ENCODE measurements at regions not wholly inside any gene's neighbourhood (a gene's known extent, or its start where the extent isn't known, plus 50 kb on each side); places are given as distances from the start of the nearest gene placed in this dataset.
"Not testable (repeated sequence)": the region's sequence is repeated elsewhere in the genome, so short reads cannot be mapped to it uniquely, and the experiment has no call there.

DNA sequence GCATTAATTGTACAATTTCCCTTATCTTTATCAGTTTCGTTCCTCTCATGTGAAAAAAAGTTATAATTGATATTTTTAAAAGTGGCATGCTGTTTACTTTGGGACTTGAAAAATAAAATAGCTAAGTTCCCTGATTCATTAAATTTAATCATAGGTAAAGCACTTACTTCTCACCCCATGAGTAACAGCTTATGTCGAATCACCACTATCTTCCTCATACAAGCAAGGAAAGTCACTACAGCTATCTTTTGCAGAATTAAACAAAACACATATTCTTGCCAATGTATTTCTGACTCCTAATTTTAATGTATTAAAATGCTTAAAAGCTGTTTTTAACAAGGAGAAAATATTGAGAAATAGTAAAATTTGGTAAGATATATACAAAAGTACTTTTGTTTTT lies 832.4 kb upstream of the PCDH10 start:
- in situ Hi-C loops (cut with HindIII; ENCODE audit: low pct_ligation_motif_present, low pct_unique_long_range_greater_than_20kb, low sequenced_read_pairs) = no loop called here
- no peak for DNase-seq

DNA sequence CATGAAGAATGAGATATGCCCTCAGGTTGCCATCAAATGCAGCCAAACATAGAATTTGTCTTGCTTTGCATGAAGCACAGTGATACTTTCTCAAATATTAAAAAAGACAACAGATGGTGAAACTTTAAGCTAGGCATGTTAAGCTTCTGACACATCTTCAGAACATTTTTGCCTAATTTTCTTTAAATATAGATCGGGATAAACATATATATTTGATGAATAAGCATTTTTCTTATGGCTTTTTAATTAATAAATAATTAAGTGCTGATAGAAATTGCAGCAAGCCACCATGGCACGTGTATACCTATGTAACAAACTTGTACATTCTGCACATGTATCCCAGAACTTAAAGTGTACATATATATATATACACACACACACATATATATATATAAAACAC lies 831.2 kb upstream of the PCDH10 start:
- no peak for DNase-seq
- in situ Hi-C loops (cut with HindIII; ENCODE audit: low pct_ligation_motif_present, low pct_unique_long_range_greater_than_20kb, low sequenced_read_pairs) = no loop called here

DNA sequence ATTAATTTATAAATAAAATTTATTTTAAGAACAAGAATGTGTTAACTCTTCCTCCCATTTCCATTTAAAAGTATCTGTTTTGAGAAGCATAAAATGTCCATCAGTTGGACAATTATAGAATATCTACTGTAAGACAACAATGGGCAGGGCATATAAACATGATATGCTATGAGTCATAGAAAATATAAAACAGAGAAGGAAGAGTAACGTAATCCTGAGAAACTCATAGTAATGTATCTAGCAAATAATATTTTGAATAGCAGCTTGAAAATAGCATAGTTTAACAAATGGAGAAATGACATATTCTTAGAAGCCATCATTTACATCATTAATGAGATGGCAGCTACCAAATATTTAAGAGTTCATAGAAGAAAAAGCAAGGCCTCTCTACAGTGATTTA lies 820.3 kb upstream of the PCDH10 start:
- DNase-seq = no peak
- in situ Hi-C loops (cut with HindIII; ENCODE audit: low pct_ligation_motif_present, low pct_unique_long_range_greater_than_20kb, low sequenced_read_pairs) = no loop called here

DNA sequence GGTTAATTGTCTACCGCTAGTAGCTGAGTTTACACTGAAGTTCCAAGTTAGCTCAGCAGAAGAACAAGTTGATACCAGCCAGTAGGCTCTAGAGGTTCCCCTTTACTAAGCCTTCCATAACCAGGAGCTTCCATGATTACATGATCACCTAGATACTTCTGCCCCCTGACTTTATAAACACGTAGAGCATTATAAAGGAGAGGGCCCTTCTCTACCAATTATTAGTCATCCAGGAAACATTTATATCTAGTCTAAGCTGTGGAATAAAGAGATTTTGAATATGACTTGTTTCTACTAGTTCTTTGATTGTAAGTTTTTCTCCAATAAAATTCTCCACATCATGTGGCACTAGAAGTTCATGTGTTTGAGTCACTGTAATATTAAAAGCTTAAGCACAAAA lies 818.1 kb upstream of the PCDH10 start:
- in situ Hi-C loops (cut with HindIII; ENCODE audit: low pct_ligation_motif_present, low pct_unique_long_range_greater_than_20kb, low sequenced_read_pairs) = no loop called here
- DNase-seq = no peak

DNA sequence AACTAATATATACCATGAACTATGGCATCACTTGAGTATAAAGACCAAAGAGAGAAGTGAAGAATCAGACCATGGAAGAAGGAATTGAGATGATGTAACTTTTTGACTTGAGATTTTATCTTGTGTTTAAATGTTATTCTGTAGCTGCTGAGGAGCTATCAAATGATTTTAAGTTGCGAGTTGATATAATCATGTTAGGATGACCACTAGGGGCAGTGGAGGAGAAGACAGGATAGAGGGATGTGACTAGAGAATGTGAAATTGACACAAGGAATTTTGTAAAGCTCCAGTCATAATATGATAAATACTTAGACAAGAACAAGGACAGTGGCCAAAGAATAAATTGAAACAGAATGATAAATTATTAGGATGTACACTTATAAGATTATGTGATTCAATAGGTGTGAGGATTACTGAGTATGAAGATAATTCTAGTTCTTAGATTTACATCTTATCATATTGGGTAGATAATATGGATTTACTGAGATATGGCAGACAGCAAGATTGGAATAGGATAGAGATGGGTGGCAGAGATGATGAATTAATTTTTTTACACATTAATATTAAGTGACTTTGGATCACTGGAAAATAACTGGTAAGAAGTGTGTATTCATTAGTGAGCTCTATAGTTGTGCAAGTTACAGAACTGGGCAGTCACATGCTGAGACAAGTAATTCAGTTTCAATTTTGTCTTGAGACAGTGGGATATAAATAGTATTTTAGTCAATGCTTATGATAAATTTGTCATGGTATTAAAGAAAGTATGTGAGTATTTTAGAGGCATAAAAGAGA lies 816.0 kb upstream of the PCDH10 start:
- peak; percentile 24 for DNase-seq
- in situ Hi-C loops (cut with HindIII; ENCODE audit: low pct_ligation_motif_present, low pct_unique_long_range_greater_than_20kb, low sequenced_read_pairs) = no loop called here

DNA sequence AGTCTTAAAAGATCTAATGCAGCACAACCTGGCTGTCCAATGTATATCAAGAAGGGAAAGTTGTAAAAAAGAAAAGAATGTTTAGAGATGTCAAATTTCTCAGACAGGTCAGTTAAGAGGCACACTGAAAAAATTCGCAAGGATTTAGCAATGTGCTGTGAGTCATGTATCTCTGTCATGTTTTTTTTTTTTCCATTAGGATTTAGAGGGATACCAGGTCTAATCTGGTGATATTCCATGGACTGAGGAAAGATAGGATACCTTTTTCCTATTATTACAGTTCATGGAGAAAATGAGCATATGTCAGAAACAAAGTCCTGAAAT lies 815.4 kb upstream of the PCDH10 start:
- in situ Hi-C loops (cut with HindIII; ENCODE audit: low pct_ligation_motif_present, low pct_unique_long_range_greater_than_20kb, low sequenced_read_pairs) = no loop called here
- no peak for DNase-seq

DNA sequence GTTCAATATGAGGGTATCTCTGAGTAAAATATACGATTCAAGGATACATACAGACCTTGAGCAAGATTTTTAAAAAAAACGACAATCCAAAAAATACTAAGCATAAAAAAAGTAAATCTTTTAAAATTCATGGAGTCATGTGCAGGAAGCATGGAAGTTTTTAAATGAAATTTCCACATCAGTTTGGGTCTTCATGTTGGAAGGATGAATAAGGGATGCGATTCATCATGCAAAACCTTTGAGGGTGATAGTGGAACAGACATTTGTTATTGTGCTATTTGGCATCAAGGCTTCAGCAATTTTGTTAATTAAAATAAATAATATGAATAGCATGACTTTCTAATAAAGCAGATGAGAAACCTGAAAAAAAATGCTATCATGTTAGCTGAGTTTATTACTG lies 815.0 kb upstream of the PCDH10 start:
- DNase-seq = no peak

DNA sequence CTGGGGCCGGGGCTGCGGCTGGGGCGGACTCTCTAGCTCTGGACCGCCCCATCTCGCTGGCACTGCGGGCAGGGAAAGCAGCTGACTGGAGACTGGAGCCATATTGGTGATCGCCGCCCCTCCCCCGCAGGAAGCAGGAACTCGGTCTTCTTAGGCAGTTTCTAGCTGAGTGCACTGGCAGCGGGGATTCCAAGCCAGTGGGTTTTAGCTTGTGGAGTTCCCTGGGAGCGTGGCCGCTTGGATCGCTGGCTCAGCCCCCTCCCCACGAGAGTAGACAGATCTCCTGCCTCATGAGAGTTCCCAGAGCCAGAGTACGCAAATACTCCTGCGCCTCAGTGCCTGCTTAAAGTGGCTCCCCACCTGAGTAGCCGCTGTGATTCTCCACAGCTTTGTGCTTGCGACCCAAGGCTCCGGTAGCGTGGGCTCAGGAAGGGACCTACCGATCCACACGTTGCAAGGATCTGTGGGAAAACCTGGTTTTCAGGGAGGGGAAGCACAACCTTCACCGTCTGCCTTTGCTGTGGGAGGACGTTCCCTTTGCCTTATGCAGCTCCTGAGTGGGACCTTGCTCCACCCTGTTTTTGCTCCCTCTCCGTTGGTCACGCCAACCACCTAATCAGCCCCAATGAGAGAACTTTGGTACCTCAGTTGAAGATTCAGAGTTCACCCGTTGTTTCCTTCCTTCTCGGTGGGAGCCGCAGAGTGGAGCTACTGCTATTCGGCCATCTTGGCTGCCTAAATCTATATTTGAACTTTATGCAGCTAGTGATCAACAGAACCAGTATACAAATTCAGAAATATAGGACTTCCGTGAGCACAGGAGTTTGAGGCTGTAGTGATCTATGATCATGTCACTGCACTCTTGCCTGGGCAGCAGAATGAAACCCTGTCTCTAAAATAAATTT lies 803.9 kb upstream of the PCDH10 start:
- DNase-seq = no peak
- in situ Hi-C loops (cut with HindIII; ENCODE audit: low pct_ligation_motif_present, low pct_unique_long_range_greater_than_20kb, low sequenced_read_pairs) = no loop called here

More for the DNA sequence above, 815.0 kb upstream of the PCDH10 start:
- in situ Hi-C loops (cut with HindIII; ENCODE audit: low pct_ligation_motif_present, low pct_unique_long_range_greater_than_20kb, low sequenced_read_pairs) = no loop called here

DNA sequence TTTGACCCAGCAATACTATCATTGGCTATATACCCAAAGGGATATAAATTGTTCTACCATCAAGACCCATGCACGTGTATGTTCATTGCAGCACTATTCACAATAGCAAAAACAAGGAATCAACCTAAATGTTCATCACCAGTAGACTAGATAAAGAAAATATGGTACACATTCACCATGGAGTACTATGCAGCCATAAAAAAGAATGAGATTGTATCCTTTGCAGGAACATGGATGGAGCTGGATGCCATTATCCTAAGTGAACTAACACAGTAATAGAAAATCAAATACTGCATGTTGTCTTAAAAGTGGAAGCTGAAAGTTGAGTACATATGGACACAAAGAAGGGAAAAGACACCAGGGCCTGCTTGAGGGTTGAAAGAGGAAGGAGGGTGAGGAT lies 803.1 kb upstream of the PCDH10 start:
- DNase-seq = no peak
- in situ Hi-C loops (cut with HindIII; ENCODE audit: low pct_ligation_motif_present, low pct_unique_long_range_greater_than_20kb, low sequenced_read_pairs) = no loop called here

DNA sequence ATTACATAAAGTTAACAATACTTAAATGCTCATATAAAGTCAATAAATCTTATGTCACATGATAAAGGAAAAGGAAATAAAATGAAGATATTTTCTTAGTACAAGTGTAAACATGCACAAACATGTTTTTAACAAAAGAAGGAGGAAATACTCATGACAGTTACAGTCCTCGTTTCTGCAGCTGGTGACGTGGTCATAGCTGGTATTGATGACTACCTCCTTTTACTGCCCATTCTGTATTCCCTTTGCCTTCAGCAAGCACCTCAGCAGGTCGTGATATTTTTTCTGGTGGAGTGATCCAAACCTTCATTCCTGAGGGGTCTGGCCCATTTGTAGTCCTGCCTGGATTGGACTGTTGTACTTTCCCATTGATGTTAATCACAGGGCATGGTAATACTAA lies 797.5 kb upstream of the PCDH10 start:
- in situ Hi-C loops (cut with HindIII; ENCODE audit: low pct_ligation_motif_present, low pct_unique_long_range_greater_than_20kb, low sequenced_read_pairs); DNase-seq: not testable (repeated sequence)

DNA sequence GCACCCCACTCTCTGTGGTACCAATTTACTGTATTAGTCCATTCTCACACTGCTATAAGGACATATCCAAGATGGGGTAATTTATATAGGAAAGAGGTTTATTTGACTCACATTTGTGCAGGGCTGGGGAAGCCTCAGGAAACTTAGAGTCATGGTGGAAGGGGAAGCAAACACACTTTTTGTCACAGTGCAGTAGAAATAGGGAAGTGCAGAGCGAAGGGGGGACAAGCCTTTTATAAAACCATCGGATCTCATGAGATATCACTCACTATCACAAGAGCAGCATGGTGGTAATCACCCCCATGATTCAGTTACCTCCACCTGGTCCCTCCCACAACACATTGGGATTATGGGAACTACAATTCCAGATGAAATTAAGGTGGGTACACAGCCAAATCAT lies 766.9 kb upstream of the PCDH10 start:
- in situ Hi-C loops (cut with HindIII; ENCODE audit: low pct_ligation_motif_present, low pct_unique_long_range_greater_than_20kb, low sequenced_read_pairs) = no loop called here
- DNase-seq = no peak

DNA sequence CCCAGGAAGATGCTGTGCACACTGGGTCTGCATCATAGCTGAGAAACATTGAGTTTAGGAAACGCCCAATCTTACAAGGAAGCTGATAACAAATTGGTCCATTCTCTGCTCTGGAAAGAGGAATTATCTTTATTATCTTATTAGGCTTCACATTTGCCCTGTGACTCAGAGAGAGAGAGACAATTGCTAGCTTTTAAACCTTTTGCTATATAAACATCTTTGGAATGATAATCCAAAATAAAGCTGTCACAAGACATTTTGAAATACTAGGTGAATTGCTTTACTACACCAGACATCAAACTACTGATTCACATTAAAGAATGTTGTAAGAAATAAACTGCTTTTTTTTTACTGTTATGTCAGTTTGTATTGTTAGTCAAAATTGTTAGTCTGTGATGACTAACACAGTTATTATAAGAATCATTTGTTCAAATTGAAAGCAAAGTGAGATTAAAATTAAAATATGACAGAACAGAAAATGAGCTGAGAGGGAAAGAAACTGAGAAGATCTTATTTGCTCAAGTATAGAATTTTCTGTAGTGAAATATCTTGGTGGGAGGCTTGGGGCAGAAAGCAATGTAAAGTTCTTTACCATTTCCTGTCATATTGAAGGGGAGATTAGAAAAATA lies 765.4 kb upstream of the PCDH10 start:
- no peak for DNase-seq
- in situ Hi-C loops (cut with HindIII; ENCODE audit: low pct_ligation_motif_present, low pct_unique_long_range_greater_than_20kb, low sequenced_read_pairs) = no loop called here

DNA sequence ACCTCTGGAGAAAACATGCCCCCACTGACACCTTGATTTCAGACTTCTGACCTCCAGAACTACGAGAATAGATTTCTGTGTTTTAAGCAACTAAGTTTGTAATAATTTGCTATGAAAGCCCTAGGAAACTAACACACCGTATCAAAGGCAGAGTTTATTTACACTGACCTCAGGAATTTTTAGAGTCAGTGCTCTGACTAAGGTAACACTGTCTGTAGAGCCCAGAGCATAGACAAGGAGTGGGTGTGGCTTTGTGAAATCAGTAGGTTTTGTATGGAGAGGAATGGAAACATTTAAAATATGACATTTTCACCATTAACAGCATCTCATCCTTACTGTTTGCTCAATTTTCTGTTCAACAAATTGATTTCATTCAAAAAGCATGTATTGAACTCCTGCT lies 764.4 kb upstream of the PCDH10 start:
- in situ Hi-C loops (cut with HindIII; ENCODE audit: low pct_ligation_motif_present, low pct_unique_long_range_greater_than_20kb, low sequenced_read_pairs) = no loop called here
- no peak for DNase-seq

DNA sequence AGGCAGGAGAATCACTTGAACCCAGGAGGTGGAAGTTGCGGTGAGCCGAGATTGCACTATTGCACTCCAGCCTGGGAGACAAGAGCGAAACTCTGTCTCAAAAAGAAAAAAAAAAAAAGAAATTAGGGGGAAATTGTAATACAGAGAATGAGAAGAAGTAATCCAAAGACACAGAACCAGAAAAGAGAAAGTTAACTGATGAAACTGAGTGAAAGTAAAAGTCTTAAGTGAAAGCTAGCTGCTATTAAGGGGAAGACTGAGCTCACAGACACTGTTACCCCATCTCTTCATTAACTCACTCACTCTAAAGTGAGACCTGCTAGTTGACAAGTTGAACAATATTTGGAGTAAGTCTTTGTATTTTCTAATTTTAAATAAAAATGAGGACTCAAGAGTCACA lies 763.0 kb upstream of the PCDH10 start:
- in situ Hi-C loops (cut with HindIII; ENCODE audit: low pct_ligation_motif_present, low pct_unique_long_range_greater_than_20kb, low sequenced_read_pairs) = no loop called here
- no peak for DNase-seq

DNA sequence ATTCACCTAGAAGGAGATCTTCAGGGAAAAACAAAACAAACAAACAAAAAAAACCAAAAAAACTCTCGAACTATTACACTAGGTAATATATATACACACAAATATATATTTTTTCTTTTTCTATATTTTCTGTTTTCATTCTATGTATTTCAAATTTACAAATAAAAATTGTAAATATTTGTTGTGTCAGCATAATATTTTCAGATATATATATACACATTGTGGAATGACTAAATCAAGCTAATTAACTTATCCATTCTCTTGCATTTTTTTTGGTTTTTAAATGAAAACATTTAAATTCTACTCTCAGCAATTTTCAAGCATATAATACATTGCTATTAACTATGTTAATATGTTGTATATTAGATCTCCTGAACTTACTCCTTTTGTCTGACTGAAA lies 762.0 kb upstream of the PCDH10 start:
- DNase-seq = no peak
- in situ Hi-C loops (cut with HindIII; ENCODE audit: low pct_ligation_motif_present, low pct_unique_long_range_greater_than_20kb, low sequenced_read_pairs) = no loop called here

DNA sequence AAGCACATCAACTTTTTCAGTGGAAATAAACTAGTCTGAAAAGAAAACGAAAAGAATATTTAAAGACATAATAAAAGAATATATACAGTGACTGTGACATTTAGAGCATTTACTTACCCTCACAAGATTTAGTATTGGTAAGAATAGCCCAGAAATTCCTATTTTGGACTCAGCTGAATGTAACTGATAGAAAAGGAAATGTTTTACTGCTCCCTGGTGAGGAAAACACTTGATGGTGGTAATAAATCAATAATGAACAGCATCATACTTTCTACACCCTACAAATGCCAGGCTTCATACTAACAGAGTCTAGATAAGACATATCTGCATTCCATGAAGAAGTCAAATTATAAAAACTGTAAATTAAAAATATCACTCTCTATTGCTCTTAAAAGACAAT lies 753.5 kb upstream of the PCDH10 start:
- in situ Hi-C loops (cut with HindIII; ENCODE audit: low pct_ligation_motif_present, low pct_unique_long_range_greater_than_20kb, low sequenced_read_pairs) = no loop called here
- no peak for DNase-seq

DNA sequence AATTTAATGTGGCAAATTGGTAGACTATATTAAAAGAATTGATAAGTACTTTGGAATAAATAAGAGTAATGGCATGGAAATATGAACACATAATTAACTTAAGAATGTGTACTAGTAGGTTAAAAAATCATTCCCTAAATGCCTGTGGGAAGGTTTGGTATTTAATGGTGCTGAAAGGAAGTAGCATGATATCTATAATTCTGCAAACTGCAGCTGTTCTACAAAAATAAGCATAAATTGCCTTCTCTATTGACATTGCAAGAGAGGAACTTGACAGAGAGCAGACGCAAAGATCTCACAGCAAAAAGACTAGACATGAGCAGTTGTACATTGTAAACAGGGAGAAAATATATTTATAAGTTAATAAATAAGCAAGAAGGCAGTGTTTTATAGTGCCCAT lies 752.5 kb upstream of the PCDH10 start:
- in situ Hi-C loops (cut with HindIII; ENCODE audit: low pct_ligation_motif_present, low pct_unique_long_range_greater_than_20kb, low sequenced_read_pairs) = no loop called here
- DNase-seq = no peak

DNA sequence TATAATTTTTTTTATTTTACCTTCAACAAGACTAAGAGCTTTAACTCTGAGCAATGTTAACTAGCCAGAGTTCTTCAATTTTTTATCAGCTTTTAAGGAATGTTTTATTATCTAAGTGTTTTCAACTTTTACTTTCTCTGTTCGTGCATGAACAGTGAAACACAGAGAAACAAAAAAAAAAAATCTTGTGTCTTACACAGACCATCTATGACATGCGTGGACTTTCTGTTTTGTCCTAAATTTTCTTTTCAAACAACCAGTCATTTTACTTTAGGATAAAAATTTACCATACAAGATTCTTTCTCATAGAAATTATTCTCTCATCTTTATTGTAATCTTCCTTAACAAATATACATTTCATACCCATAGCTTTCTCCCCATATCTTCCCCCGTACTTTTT lies 731.9 kb upstream of the PCDH10 start:
- in situ Hi-C loops (cut with HindIII; ENCODE audit: low pct_ligation_motif_present, low pct_unique_long_range_greater_than_20kb, low sequenced_read_pairs) = no loop called here
- DNase-seq = no peak

DNA sequence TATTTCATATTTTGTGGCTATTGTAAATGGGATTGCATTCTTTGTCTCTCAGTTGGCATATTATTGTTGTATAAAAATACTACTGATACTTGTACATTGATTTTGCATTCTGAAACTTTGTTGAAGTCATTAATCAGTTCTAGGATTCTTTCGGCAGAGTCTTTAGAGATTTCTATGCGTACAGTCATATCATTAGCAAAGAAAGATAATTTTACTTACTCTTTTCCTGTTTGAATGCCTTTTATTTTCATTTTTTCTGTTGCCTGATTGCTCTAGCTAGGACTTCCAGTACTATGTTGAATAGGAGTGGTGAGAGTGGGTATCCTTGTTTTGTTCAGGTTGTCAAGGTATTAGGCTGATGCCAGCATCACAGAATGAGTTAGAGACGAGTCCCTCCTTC lies 722.0 kb upstream of the PCDH10 start:
- no peak for DNase-seq
- in situ Hi-C loops (cut with HindIII; ENCODE audit: low pct_ligation_motif_present, low pct_unique_long_range_greater_than_20kb, low sequenced_read_pairs) = no loop called here

DNA sequence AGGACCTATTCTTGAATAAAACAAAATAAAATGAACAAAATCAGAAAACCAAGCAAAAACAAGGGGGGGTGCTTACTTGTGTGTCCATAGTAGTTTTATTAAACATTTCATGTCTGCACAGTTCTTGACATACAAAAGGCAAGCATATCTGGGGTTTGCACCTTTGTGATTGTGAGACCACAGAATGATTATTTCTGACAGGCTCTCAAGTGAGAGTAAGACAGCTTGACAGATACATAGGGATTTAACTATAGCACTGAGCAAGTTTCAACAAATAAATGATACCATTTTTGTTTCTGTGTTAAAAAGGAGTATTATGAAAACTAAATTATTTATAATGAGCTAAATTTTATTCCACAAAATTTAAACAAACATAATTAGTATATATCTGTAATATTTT lies 712.0 kb upstream of the PCDH10 start:
- in situ Hi-C loops (cut with HindIII; ENCODE audit: low pct_ligation_motif_present, low pct_unique_long_range_greater_than_20kb, low sequenced_read_pairs) = no loop called here
- no peak for DNase-seq

All from ACHN (cell line).